ENCODE measurements at regions not wholly inside any gene's neighbourhood (a gene's known extent, or its start where the extent isn't known, plus 50 kb on each side); places are given as distances from the start of the nearest gene placed in this dataset.
"Not testable (repeated sequence)": the region's sequence is repeated elsewhere in the genome, so short reads cannot be mapped to it uniquely, and the experiment has no call there.

DNA sequence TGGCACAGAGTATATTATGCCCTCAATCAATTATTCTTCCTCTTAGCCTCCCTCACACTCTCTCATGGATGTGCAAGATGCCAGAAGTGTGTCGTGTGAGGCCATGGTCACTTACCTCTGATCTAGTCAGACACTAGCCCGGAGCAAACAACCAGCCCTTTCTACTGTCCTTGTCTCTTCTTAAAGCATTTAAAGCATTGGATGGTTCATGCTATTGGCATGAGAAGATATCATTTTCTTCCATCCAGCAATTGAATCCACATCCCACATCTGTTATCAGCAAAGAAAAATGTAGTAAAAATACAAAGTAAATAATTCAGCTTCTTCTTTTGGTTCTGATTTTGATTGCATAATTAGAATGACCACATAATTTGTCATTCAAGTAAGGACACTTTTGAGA lies 267.2 kb upstream of the ACO1 start:
- Mint-ChIP-seq H3K27me3 (ENCODE audit: insufficient read depth, unreplicated experiment) (no peaks in the 10 kb centered on the region), H3K9me3 (ENCODE audit: unreplicated experiment) (no peaks in the 10 kb centered on the region), H3K27ac (ENCODE audit: unreplicated experiment) (no peak overlapping the region), H3K36me3 (ENCODE audit: insufficient read depth, unreplicated experiment) (no peaks in the 10 kb centered on the region), H3K4me1 (ENCODE audit: low read depth, unreplicated experiment) (no peaks in the 10 kb centered on the region), H3K4me3 (ENCODE audit: unreplicated experiment) (no peak overlapping the region)
- BruUV-seq (replicated peaks) = no TSS peak
- TF ChIP-seq, protein P1, sequence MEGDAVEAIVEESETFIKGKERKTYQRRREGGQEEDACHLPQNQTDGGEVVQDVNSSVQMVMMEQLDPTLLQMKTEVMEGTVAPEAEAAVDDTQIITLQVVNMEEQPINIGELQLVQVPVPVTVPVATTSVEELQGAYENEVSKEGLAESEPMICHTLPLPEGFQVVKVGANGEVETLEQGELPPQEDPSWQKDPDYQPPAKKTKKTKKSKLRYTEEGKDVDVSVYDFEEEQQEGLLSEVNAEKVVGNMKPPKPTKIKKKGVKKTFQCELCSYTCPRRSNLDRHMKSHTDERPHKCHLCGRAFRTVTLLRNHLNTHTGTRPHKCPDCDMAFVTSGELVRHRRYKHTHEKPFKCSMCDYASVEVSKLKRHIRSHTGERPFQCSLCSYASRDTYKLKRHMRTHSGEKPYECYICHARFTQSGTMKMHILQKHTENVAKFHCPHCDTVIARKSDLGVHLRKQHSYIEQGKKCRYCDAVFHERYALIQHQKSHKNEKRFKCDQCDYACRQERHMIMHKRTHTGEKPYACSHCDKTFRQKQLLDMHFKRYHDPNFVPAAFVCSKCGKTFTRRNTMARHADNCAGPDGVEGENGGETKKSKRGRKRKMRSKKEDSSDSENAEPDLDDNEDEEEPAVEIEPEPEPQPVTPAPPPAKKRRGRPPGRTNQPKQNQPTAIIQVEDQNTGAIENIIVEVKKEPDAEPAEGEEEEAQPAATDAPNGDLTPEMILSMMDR (IDR thresholded peaks at IDR 0.05; ENCODE audit: insufficient read depth in 1 of 2, low read depth in 1 of 2, low read length in 1 of 2, severe bottlenecking in 1 of 2, unreplicated experiment in 1 of 2) = no peak
- POLR2A ChIA-PET = no interaction called here
- CTCF ChIA-PET = no interaction called here
- H3K4me1 ChIP-seq = no peaks in the 10 kb centered on the region
- no peak for DNase-seq
- no peak overlapping the region for H3K4me3 ChIP-seq (ENCODE audit: low read depth, low read length)
- H3K9me3 ChIP-seq = no peaks in the 10 kb centered on the region
- H3K27me3 ChIP-seq (replicated peaks; ENCODE audit: control insufficient read depth, insufficient read depth, low read length) = no peaks in the 10 kb centered on the region
- intact Hi-C loops (cut with micrococcal nuclease; ENCODE audit: unreplicated experiment) = no loop called here
- no peaks in the 10 kb centered on the region for H3K36me3 ChIP-seq (ENCODE audit: control insufficient read depth, insufficient read depth, low read length)

DNA sequence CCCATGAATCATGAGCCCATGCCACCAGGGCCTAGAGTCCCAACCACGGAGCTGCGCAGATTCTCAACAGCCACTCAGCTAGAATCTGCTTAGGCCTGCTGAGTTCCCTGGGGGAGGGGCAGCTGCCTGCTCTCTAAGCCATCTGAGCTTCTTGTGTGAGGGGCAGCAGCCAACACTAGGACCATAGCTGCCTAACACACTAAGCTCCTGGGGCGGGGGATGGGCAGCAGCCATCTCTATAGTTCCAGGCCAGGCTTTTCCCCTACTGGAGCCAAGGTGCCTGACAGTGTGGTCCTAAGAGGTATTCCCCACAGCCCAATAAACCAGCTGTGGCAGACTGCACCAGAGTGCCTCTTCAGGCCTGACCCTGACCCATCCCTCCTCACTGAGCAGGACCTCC lies 255.9 kb upstream of the ACO1 start:
- no peaks in the 10 kb centered on the region for H3K4me1 Mint-ChIP-seq (ENCODE audit: low read depth, unreplicated experiment)
- H3K4me1 ChIP-seq = no peaks in the 10 kb centered on the region
- no peaks in the 10 kb centered on the region for H3K27me3 ChIP-seq (replicated peaks; ENCODE audit: control insufficient read depth, insufficient read depth, low read length)
- no peaks in the 10 kb centered on the region for H3K36me3 Mint-ChIP-seq (ENCODE audit: insufficient read depth, unreplicated experiment)
- TF ChIP-seq, protein P1 (IDR thresholded peaks at IDR 0.05; ENCODE audit: insufficient read depth in 1 of 2, low read depth in 1 of 2, low read length in 1 of 2, severe bottlenecking in 1 of 2, unreplicated experiment in 1 of 2) = no peak
- ChIA-PET CTCF (no interaction called here), POLR2A (no interaction called here)
- no TSS peak for BruUV-seq (replicated peaks)
- H3K27me3 Mint-ChIP-seq (ENCODE audit: insufficient read depth, unreplicated experiment) = no peaks in the 10 kb centered on the region
- no peaks in the 10 kb centered on the region for H3K9me3 Mint-ChIP-seq (ENCODE audit: unreplicated experiment)
- no peaks in the 10 kb centered on the region for H3K9me3 ChIP-seq
- H3K36me3 ChIP-seq (ENCODE audit: control insufficient read depth, insufficient read depth, low read length) = no peaks in the 10 kb centered on the region
- H3K4me3 Mint-ChIP-seq (ENCODE audit: unreplicated experiment) = no peak overlapping the region
- H3K4me3 ChIP-seq (ENCODE audit: low read depth, low read length) = no peak overlapping the region
- DNase-seq = no peak
- intact Hi-C loops (cut with micrococcal nuclease; ENCODE audit: unreplicated experiment) = no loop called here
- no peak overlapping the region for H3K27ac Mint-ChIP-seq (ENCODE audit: unreplicated experiment)

DNA sequence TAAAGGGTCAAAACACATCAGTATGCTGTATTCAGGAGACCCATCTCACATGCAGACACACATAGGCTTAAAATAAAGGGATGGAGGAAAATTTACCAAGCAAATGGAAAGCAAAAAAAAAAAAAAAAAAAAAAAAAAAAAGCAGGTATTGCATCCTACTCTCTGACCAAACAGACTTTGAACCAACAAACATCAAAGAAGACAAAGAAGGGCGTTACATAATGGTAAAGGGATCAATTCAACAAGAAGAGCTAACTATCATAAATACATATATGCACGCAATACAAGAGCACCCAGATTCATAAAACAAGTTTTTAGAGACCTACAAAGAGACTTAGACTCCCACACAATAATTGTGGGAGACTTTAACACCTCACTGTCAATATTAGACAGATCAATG lies 253.7 kb upstream of the ACO1 start:
- H3K36me3 Mint-ChIP-seq (ENCODE audit: insufficient read depth, unreplicated experiment); H3K4me3 ChIP-seq (ENCODE audit: low read depth, low read length); DNase-seq; H3K9me3 Mint-ChIP-seq (ENCODE audit: unreplicated experiment); H3K27me3 ChIP-seq (replicated peaks; ENCODE audit: control insufficient read depth, insufficient read depth, low read length); H3K4me1 Mint-ChIP-seq (ENCODE audit: low read depth, unreplicated experiment); H3K4me1 ChIP-seq; BruUV-seq (replicated peaks); H3K36me3 ChIP-seq (ENCODE audit: control insufficient read depth, insufficient read depth, low read length); H3K27ac Mint-ChIP-seq (ENCODE audit: unreplicated experiment); intact Hi-C loops (cut with micrococcal nuclease; ENCODE audit: unreplicated experiment); H3K4me3 Mint-ChIP-seq (ENCODE audit: unreplicated experiment); CTCF ChIA-PET; H3K9me3 ChIP-seq; H3K27me3 Mint-ChIP-seq (ENCODE audit: insufficient read depth, unreplicated experiment): not testable (repeated sequence)
- POLR2A ChIA-PET = interaction anchor here (0.6 kb wide), 1 partner anchor 94 kb away, joined by 4 read pairs; no protein-coding TSS in a partner anchor

DNA sequence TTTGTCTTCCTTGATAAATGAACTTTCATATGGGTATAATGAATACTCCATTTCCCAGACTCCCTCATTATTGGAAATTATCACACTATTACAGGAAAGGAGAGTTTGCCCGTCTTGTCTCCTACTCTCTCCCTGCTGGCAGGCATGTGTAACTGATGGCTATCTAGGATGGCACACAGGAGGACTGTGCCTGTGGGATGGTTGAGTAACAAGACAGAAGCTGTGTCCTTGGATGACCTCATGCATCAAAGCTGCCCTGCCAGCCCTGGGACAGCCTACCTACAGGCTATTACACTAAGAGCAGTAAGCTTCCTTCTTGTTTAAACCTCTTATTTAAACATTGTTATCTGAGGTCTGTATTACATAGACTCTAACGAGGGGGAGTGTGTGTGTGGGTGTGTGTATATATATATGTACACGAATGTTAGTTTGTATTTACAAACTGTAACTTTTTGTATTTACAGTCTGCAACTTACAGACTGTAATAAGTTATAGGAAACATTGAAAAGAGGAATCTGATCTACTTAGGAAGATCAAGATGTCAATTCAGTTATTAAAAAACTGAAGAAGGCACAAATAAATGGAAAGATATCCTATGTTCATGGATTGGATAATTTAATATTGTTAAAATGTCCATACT lies 247.6 kb upstream of the ACO1 start:
- TF ChIP-seq, protein P1 (IDR thresholded peaks at IDR 0.05; ENCODE audit: insufficient read depth in 1 of 2, low read depth in 1 of 2, low read length in 1 of 2, severe bottlenecking in 1 of 2, unreplicated experiment in 1 of 2) = no peak

More for the DNA sequence above, 247.6 kb upstream of the ACO1 start:
- no TSS peak for BruUV-seq (replicated peaks)
- Mint-ChIP-seq H3K27ac (ENCODE audit: unreplicated experiment) (no peak overlapping the region), H3K4me3 (ENCODE audit: unreplicated experiment) (no peak overlapping the region), H3K36me3 (ENCODE audit: insufficient read depth, unreplicated experiment) (no peaks in the 10 kb centered on the region), H3K4me1 (ENCODE audit: low read depth, unreplicated experiment) (peaks cover 11% of the 10 kb centered on the region), H3K9me3 (ENCODE audit: unreplicated experiment) (no peaks in the 10 kb centered on the region), H3K27me3 (ENCODE audit: insufficient read depth, unreplicated experiment) (peaks cover 6% of the 10 kb centered on the region)
- H3K9me3 ChIP-seq = no peaks in the 10 kb centered on the region
- no peak overlapping the region for H3K4me3 ChIP-seq (ENCODE audit: low read depth, low read length)
- ChIA-PET POLR2A (no interaction called here), CTCF (no interaction called here)
- H3K36me3 ChIP-seq (ENCODE audit: control insufficient read depth, insufficient read depth, low read length) = no peaks in the 10 kb centered on the region
- peak; percentile 40 for DNase-seq
- intact Hi-C loops (cut with micrococcal nuclease; ENCODE audit: unreplicated experiment) = no loop called here
- H3K4me1 ChIP-seq = no peaks in the 10 kb centered on the region
- H3K27me3 ChIP-seq (replicated peaks; ENCODE audit: control insufficient read depth, insufficient read depth, low read length) = no peaks in the 10 kb centered on the region
